ENCODE measurements at regions not wholly inside any gene's neighbourhood (a gene's known extent, or its start where the extent isn't known, plus 50 kb on each side); places are given as distances from the start of the nearest gene placed in this dataset.
"Not testable (repeated sequence)": the region's sequence is repeated elsewhere in the genome, so short reads cannot be mapped to it uniquely, and the experiment has no call there.

DNA sequence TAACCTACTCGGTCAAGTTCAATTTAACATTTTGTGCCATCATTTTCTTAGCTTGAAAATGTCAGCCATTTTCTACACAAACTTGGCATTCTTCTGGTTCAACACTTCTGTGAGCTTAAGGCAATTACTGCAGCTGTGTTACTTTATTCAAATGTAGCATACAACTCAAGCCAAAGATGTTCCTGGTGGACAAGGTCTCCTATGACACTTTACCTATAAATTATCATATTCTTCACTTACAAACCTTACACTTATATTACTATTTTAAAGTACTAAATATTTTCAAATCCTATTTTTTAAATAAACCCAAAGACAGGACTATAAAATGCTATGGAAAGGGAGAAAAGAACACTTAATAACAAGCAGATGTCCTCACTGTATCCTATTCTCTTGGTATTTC lies 1045.3 kb downstream of the TSN start:
- no peak overlapping the region for H3K27ac Mint-ChIP-seq (ENCODE audit: unreplicated experiment)

DNA sequence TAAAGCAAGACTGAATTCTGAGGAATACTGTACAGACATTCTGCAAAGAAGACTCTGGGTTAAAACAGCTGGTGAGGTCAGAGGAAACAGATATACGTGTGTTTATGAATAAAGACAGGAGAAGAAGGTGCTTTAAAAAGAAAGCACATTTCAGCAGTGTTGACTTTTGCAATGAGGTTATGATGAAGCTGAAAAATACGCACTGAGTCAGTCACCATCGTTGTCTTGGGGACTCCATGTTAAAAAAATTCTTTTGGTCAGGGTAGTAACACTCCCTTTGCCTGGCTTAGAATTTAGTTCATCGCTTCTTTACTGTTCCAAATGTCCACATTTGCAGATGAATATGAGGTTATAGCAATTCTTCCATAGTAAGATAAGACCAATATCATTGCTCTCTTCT lies 1049.0 kb downstream of the TSN start:
- no peak overlapping the region for H3K4me3 Mint-ChIP-seq (ENCODE audit: unreplicated experiment)
- H3K9me3 Mint-ChIP-seq (ENCODE audit: low read depth), result no peaks in the 10 kb centered on the region
- TF ChIP-seq, protein P1, sequence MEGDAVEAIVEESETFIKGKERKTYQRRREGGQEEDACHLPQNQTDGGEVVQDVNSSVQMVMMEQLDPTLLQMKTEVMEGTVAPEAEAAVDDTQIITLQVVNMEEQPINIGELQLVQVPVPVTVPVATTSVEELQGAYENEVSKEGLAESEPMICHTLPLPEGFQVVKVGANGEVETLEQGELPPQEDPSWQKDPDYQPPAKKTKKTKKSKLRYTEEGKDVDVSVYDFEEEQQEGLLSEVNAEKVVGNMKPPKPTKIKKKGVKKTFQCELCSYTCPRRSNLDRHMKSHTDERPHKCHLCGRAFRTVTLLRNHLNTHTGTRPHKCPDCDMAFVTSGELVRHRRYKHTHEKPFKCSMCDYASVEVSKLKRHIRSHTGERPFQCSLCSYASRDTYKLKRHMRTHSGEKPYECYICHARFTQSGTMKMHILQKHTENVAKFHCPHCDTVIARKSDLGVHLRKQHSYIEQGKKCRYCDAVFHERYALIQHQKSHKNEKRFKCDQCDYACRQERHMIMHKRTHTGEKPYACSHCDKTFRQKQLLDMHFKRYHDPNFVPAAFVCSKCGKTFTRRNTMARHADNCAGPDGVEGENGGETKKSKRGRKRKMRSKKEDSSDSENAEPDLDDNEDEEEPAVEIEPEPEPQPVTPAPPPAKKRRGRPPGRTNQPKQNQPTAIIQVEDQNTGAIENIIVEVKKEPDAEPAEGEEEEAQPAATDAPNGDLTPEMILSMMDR (IDR thresholded peaks at IDR 0.05), result no peak
- no peaks in the 10 kb centered on the region for H3K27me3 Mint-ChIP-seq (ENCODE audit: low read depth)
- no peaks in the 10 kb centered on the region for H3K36me3 Mint-ChIP-seq (ENCODE audit: low read depth)
- no peak overlapping the region for H3K27ac Mint-ChIP-seq (ENCODE audit: unreplicated experiment)
- H3K4me1 Mint-ChIP-seq (ENCODE audit: low read depth), result no peaks in the 10 kb centered on the region
- DNase-seq (ENCODE audit: low spot score), result no peak

More for the DNA sequence above, 1045.3 kb downstream of the TSN start:
- no peak overlapping the region for H3K4me3 Mint-ChIP-seq (ENCODE audit: unreplicated experiment)
- no peaks in the 10 kb centered on the region for H3K4me1 Mint-ChIP-seq (ENCODE audit: low read depth)
- no peak for DNase-seq (ENCODE audit: low spot score)
- no peaks in the 10 kb centered on the region for H3K36me3 Mint-ChIP-seq (ENCODE audit: low read depth)
- H3K9me3 Mint-ChIP-seq (ENCODE audit: low read depth), result no peaks in the 10 kb centered on the region
- no peaks in the 10 kb centered on the region for H3K27me3 Mint-ChIP-seq (ENCODE audit: low read depth)
- TF ChIP-seq, protein P1 (IDR thresholded peaks at IDR 0.05), result no peak

DNA sequence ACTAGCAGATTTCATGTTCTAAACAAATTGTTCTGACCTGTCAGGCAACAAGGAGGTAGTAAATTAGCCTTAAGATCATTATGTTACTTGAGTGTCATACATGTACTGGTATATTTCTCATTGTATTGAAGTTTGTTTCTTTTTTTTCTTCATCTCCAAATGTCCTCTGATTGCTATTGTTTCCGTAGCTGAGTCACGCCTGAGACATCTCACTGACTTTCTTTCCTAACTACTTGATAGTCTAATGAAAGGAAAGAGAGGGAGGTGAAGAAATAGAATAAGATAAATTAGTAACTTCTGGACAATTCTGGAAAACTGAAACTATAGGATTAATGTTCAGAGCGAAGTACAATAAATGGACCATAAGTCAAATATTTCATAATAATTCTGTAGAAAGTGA lies 1049.9 kb downstream of the TSN start:
- TF ChIP-seq, protein P1 (IDR thresholded peaks at IDR 0.05), result no peak
- H3K27me3 Mint-ChIP-seq (ENCODE audit: low read depth), result no peaks in the 10 kb centered on the region
- H3K36me3 Mint-ChIP-seq (ENCODE audit: low read depth), result no peaks in the 10 kb centered on the region
- no peak for DNase-seq (ENCODE audit: low spot score)
- H3K4me1 Mint-ChIP-seq (ENCODE audit: low read depth), result no peaks in the 10 kb centered on the region
- H3K4me3 Mint-ChIP-seq (ENCODE audit: unreplicated experiment), result no peak overlapping the region
- no peaks in the 10 kb centered on the region for H3K9me3 Mint-ChIP-seq (ENCODE audit: low read depth)
- H3K27ac Mint-ChIP-seq (ENCODE audit: unreplicated experiment), result no peak overlapping the region

DNA sequence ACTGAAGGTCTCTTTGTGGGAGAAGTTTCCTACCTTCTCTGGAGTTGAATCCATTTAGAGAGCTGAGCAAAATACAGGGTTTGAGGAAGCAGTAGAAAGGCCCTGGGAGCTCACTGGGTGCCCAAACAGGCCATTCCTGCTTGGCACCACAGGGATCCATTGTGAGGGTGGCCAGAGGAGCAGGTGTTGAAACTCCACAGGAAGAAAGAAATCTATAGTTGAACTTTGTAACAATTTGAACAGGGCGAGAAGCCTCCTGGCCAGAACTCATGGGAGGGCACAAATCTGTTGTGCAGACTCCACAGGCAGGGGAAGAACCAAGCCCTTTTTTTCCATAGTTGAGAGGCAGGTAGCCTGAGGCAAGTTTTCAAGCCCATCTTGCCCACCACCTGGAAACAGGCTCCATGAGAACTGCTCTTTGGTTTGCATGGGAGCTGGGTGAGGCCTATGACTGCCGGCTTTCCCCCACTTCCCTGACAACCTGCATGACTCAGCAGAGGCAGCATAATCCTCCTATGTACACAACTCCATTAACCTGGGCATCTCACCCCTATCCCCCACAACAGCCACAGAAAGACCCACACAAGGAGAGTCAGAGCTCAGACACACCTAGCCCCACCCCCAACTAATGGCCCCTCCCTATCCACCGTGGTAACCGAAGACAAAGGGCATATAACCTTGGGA lies 1053.0 kb downstream of the TSN start:
- TF ChIP-seq, protein P1 (IDR thresholded peaks at IDR 0.05), result no peak
- H3K27ac Mint-ChIP-seq (ENCODE audit: unreplicated experiment), result no peak overlapping the region
- no peak for DNase-seq (ENCODE audit: low spot score)
- no peaks in the 10 kb centered on the region for H3K27me3 Mint-ChIP-seq (ENCODE audit: low read depth)
- peaks cover 12% of the 10 kb centered on the region for H3K9me3 Mint-ChIP-seq (ENCODE audit: low read depth)
- H3K4me1 Mint-ChIP-seq (ENCODE audit: low read depth), result no peaks in the 10 kb centered on the region
- no peaks in the 10 kb centered on the region for H3K36me3 Mint-ChIP-seq (ENCODE audit: low read depth)
- H3K4me3 Mint-ChIP-seq (ENCODE audit: unreplicated experiment), result no peak overlapping the region

DNA sequence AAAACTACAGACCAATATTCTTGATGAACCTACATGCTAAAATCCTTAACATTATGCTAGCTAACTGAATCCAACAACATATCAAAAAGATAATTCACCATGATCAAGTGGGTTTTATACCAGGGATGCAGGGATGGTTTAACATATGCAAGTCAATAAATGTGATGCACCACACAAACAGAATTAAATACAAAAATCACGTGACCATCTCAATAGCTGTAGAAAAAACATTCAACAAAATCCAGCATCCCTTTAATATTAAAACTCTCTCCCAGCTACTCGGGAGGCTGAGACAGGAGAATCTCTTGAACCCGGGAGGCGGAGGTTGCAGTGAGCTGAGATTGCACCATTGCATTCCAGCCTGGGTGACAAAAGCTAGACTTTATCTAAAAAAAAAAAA lies 1056.8 kb downstream of the TSN start:
- not testable (repeated sequence) for H3K27me3 Mint-ChIP-seq (ENCODE audit: low read depth); H3K4me3 Mint-ChIP-seq (ENCODE audit: unreplicated experiment); H3K4me1 Mint-ChIP-seq (ENCODE audit: low read depth); DNase-seq (ENCODE audit: low spot score); H3K27ac Mint-ChIP-seq (ENCODE audit: unreplicated experiment); H3K36me3 Mint-ChIP-seq (ENCODE audit: low read depth)
- H3K9me3 Mint-ChIP-seq (ENCODE audit: low read depth), result peaks cover 19% of the 10 kb centered on the region

DNA sequence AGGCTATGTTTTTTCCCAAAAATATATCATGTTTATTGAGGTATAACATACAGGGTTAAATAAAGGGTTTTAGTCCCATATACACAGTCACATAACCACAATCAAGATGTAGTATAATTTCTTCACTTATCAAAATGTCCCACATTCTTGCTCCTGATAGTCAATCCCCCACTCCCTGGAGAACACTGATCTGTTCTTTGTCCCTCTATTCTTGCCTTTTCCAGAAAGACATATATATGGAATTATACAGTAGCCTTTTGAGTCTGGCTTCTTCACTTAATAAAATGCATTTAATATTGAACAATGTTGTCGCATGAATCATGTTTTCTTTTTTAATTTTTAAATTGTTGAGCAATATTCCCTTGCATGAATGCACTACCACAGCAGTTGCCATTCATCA lies 1059.7 kb downstream of the TSN start:
- Mint-ChIP-seq H3K27ac (ENCODE audit: unreplicated experiment) (no peak overlapping the region), H3K4me3 (ENCODE audit: unreplicated experiment) (no peak overlapping the region), H3K27me3 (ENCODE audit: low read depth) (no peaks in the 10 kb centered on the region), H3K9me3 (ENCODE audit: low read depth) (peaks cover 19% of the 10 kb centered on the region), H3K36me3 (ENCODE audit: low read depth) (no peaks in the 10 kb centered on the region), H3K4me1 (ENCODE audit: low read depth) (no peaks in the 10 kb centered on the region)
- no peak for DNase-seq (ENCODE audit: low spot score)
- TF ChIP-seq, protein P1 (IDR thresholded peaks at IDR 0.05), result no peak

Measured in chondrocyte (in vitro differentiated cells).